DOHH2 (cell line): ENCODE measurements at regions not wholly inside any gene's neighbourhood (a gene's known extent, or its start where the extent isn't known, plus 50 kb on each side); places are given as distances from the start of the nearest gene placed in this dataset.

Experiments used
- CTCF ChIP-seq: fragments of 200-600 bp; sonication (generic); IDR thresholded peaks from one replicate; pipeline ENCODE4 v1.5.1; 2014; ENCODE audit warnings: antibody characterized with exemption, mild to moderate bottlenecking, low read depth, low read length; ENCODE audit not compliant: poor library complexity, severe bottlenecking
- EZH2phosphoT487 ChIP-seq: fragments of 200-600 bp; sonication (generic); IDR thresholded peaks from 2 replicates; pipeline ENCODE4 v1.6.1; 2017; ENCODE audit warnings: borderline replicate concordance, mild to moderate bottlenecking, antibody characterized with exemption, low read length, moderate library complexity, mixed read lengths

GRCh38 chr2:145584353-145584752 lies 1064.4 kb upstream of the ZEB2 start:
- TF ChIP-seq CTCF, result no peak
- no peak for TF ChIP-seq EZH2phosphoT487
